Sigmoid colon (tissue), 4 donors: ENCODE measurements at regions not wholly inside any gene's neighbourhood (a gene's known extent, or its start where the extent isn't known, plus 50 kb on each side); places are given as distances from the start of the nearest gene placed in this dataset.

Experiments
- POLR2A ChIP-seq, 2 donors: fragments of 450-650 bp; IDR thresholded peaks; one replicate each; pipeline ENCODE4 v1.6.1; 2016; ENCODE audit warnings: antibody characterized with exemption in 2 of 2, mild to moderate bottlenecking in 2 of 2, moderate library complexity in 2 of 2
- POLR2AphosphoS5 ChIP-seq, 4 donors: sonication (generic); formaldehyde crosslinking; IDR thresholded peaks; one replicate each; pipeline ENCODE4 v1.6.1; 2017; ENCODE audit warnings: antibody characterized with exemption in 4 of 4

GRCh38 chr15:87401973-87402372, 854.6 kb downstream of the NTRK3 start:
- TF ChIP-seq POLR2AphosphoS5 (IDR thresholded peaks at IDR 0.05) (no peak), POLR2A (IDR thresholded peaks at IDR 0.05) (no peak)
